GM23248 (cell line): ENCODE measurements at regions not wholly inside any gene's neighbourhood (a gene's known extent, or its start where the extent isn't known, plus 50 kb on each side); places are given as distances from the start of the nearest gene placed in this dataset.

Source experiments
- DNase-seq: peaks from one replicate; pipeline ENCODE4 v3.0.0-alpha.2; 2015
- H2AFZ ChIP-seq: fragments of 200-600 bp; sonication (generic); 2 replicates; pipeline ENCODE4 v1.6.1; 2016; ENCODE audit warnings: antibody characterized with exemption
- H3F3A ChIP-seq: fragments of 200-600 bp; sonication (generic); 2 replicates; pipeline ENCODE4 v1.6.1; 2016; ENCODE audit warnings: mild to moderate bottlenecking, antibody characterized with exemption, mixed run types; ENCODE audit not compliant: insufficient read depth
- H3K27ac ChIP-seq: fragments of 200-600 bp; sonication (generic); 2 replicates; pipeline ENCODE4 v1.5.1; 2016; ENCODE audit warnings: mild to moderate bottlenecking
- H3K27me3 ChIP-seq: fragments of 200-600 bp; sonication (generic); replicated peaks from 2 replicates; pipeline ENCODE4 v1.6.1; 2016; ENCODE audit warnings: mild to moderate bottlenecking; ENCODE audit not compliant: insufficient read depth
- H3K36me3 ChIP-seq: fragments of 200-600 bp; sonication (generic); 2 replicates; pipeline ENCODE4 v1.6.1; 2016; ENCODE audit warnings: low read depth, mild to moderate bottlenecking
- H3K4me1 ChIP-seq: fragments of 200-600 bp; sonication (generic); 2 replicates; pipeline ENCODE4 v1.6.1; 2016; ENCODE audit warnings: mild to moderate bottlenecking; ENCODE audit not compliant: insufficient read depth
- H3K4me2 ChIP-seq: fragments of 200-600 bp; sonication (generic); one replicate; pipeline ENCODE4 v1.6.1; 2016; ENCODE audit warnings: mild to moderate bottlenecking; ENCODE audit not compliant: unreplicated experiment
- H3K4me3 ChIP-seq: fragments of 200-600 bp; sonication (generic); 2 replicates; pipeline ENCODE4 v1.5.1; 2016; ENCODE audit warnings: mild to moderate bottlenecking
- H3K79me2 ChIP-seq: fragments of 200-600 bp; sonication (generic); 2 replicates; pipeline ENCODE4 v1.6.1; 2016; ENCODE audit warnings: mild to moderate bottlenecking; ENCODE audit not compliant: insufficient read depth
- H3K9ac ChIP-seq: fragments of 200-600 bp; sonication (generic); 2 replicates; pipeline ENCODE4 v1.6.1; 2016; ENCODE audit warnings: mild to moderate bottlenecking
- H3K9me2 ChIP-seq: fragments of 200-600 bp; sonication (generic); 2 replicates; pipeline ENCODE4 v1.6.1; 2016; ENCODE audit warnings: mixed run types, mild to moderate bottlenecking, moderate library complexity; ENCODE audit not compliant: insufficient read depth
- H3K9me3 ChIP-seq: fragments of 200-600 bp; sonication (generic); one replicate; pipeline ENCODE4 v1.6.1; 2017; ENCODE audit warnings: low read depth
- H4K20me1 ChIP-seq: fragments of 200-600 bp; sonication (generic); 2 replicates; pipeline ENCODE4 v1.6.0; 2016; ENCODE audit not compliant: insufficient read depth
- EZH2 ChIP-seq: fragments of 200-600 bp; sonication (generic); IDR thresholded peaks from 2 replicates; pipeline ENCODE4 v1.6.1; 2018; ENCODE audit warnings: antibody characterized with exemption, mild to moderate bottlenecking; ENCODE audit not compliant: insufficient read depth, poor library complexity, severe bottlenecking
- EZH2phosphoT487 ChIP-seq: fragments of 200-600 bp; sonication (generic); IDR thresholded peaks from 2 replicates; pipeline ENCODE4 v1.6.1; 2018; ENCODE audit warnings: antibody characterized with exemption, moderate library complexity, mild to moderate bottlenecking, low read depth; ENCODE audit not compliant: insufficient read depth
- whole genome bisulfite sequencing, 2 experiments: methylation state at CpG; one replicate each; pipeline ENCODE4 v1.1.6; 2015 to 2017; ENCODE audit warnings: low lambda C conversion rate in 2 of 2, low coverage in 1 of 2; ENCODE audit errors: missing lambda C conversion rate in 2 of 2; 5-methylcytosine and 5-hydroxymethylcytosine counted together
- in situ Hi-C: fragments of 300-500 bp; cut with MboI; formaldehyde crosslinking; loops from 2 replicates; pipeline ENCODE4 v1.15.0; 2020

GRCh38 chrX:1911401-1912128 lies 296.7 kb downstream of the ASMT start:
- H3K27ac ChIP-seq, result no peak overlapping the region
- H3K36me3 ChIP-seq, result no peaks in the 10 kb centered on the region
- WGBS, 2 experiments, result 35 to 49% methylated on average over 5 of the region's 5 CpGs
- no peak overlapping the region for H3K4me2 ChIP-seq
- no peaks in the 10 kb centered on the region for H3F3A ChIP-seq
- no peak for DNase-seq
- in situ Hi-C loops, result no loop called here
- H3K79me2 ChIP-seq, result no peaks in the 10 kb centered on the region
- H3K27me3 ChIP-seq, result no peaks in the 10 kb centered on the region
- no peaks in the 10 kb centered on the region for H4K20me1 ChIP-seq
- no peak overlapping the region for H2AFZ ChIP-seq
- TF ChIP-seq EZH2, result no peak
- no peak for TF ChIP-seq EZH2phosphoT487
- no peaks in the 10 kb centered on the region for H3K9me2 ChIP-seq
- no peak overlapping the region for H3K4me3 ChIP-seq
- H3K4me1 ChIP-seq, result no peaks in the 10 kb centered on the region
- no peaks in the 10 kb centered on the region for H3K9me3 ChIP-seq
- H3K9ac ChIP-seq, result no peak overlapping the region

GRCh38 chrX:1912193-1912592 lies 297.3 kb downstream of the ASMT start:
- Histone ChIP-seq H3F3A (no peaks in the 10 kb centered on the region), H3K79me2 (no peaks in the 10 kb centered on the region), H3K4me2 (no peak overlapping the region), H2AFZ (no peak overlapping the region), H3K36me3 (no peaks in the 10 kb centered on the region), H3K9me3 (no peaks in the 10 kb centered on the region), H3K27me3 (no peaks in the 10 kb centered on the region), H3K27ac (no peak overlapping the region), H3K9me2 (no peaks in the 10 kb centered on the region), H3K4me1 (no peaks in the 10 kb centered on the region), H3K9ac (no peak overlapping the region), H4K20me1 (no peaks in the 10 kb centered on the region), H3K4me3 (no peak overlapping the region)
- TF ChIP-seq EZH2 (no peak), EZH2phosphoT487 (no peak)
- WGBS, 2 experiments, result 39 to 43% methylated on average over 10 of the region's 10 CpGs
- DNase-seq, result no peak
- in situ Hi-C loops, result no loop called here

GRCh38 chrX:1914606-1915365 lies 299.9 kb downstream of the ASMT start:
- H3K27ac ChIP-seq, result no peak overlapping the region
- H4K20me1 ChIP-seq, result no peaks in the 10 kb centered on the region
- H3K4me3 ChIP-seq, result no peak overlapping the region
- no peaks in the 10 kb centered on the region for H3F3A ChIP-seq
- no peaks in the 10 kb centered on the region for H3K79me2 ChIP-seq
- no peak overlapping the region for H3K9ac ChIP-seq
- H3K4me1 ChIP-seq, result no peaks in the 10 kb centered on the region
- WGBS, 2 experiments, result 46 to 51% methylated on average over 22 to 23 of the region's 23 CpGs
- no peak overlapping the region for H3K4me2 ChIP-seq
- TF ChIP-seq EZH2phosphoT487 (no peak), EZH2 (no peak)
- no peak overlapping the region for H2AFZ ChIP-seq
- H3K27me3 ChIP-seq, result no peaks in the 10 kb centered on the region
- DNase-seq, result no peak
- no peaks in the 10 kb centered on the region for H3K9me3 ChIP-seq
- H3K9me2 ChIP-seq, result no peaks in the 10 kb centered on the region
- in situ Hi-C loops, result no loop called here
- H3K36me3 ChIP-seq, result no peaks in the 10 kb centered on the region

GRCh38 chrX:1918780-1919179 lies 303.9 kb downstream of the ASMT start:
- Histone ChIP-seq H3K27ac (no peak overlapping the region), H3K36me3 (no peaks in the 10 kb centered on the region), H3K27me3 (no peaks in the 10 kb centered on the region), H2AFZ (no peak overlapping the region), H3K4me1 (no peaks in the 10 kb centered on the region), H3K4me3 (no peak overlapping the region), H3F3A (no peaks in the 10 kb centered on the region), H3K9me2 (no peaks in the 10 kb centered on the region), H3K79me2 (no peaks in the 10 kb centered on the region), H3K4me2 (no peak overlapping the region), H4K20me1 (no peaks in the 10 kb centered on the region), H3K9me3 (no peaks in the 10 kb centered on the region), H3K9ac (no peak overlapping the region)
- 85% methylated on average over 8 of the region's 8 CpGs for WGBS, 2 experiments
- in situ Hi-C loops, result no loop called here
- TF ChIP-seq EZH2phosphoT487 (no peak), EZH2 (no peak)
- DNase-seq, result no peak
